Right lung (tissue), 2 donors: ENCODE measurements at regions not wholly inside any gene's neighbourhood (a gene's known extent, or its start where the extent isn't known, plus 50 kb on each side); places are given as distances from the start of the nearest gene placed in this dataset.
"Not testable (repeated sequence)": the region's sequence is repeated elsewhere in the genome, so short reads cannot be mapped to it uniquely, and the experiment has no call there.

Experiments used
- DNase-seq, 2 donors: peaks; one replicate each; pipeline ENCODE4 v3.0.0-alpha.2; 2013

- no peak for DNase-seq
Observed at GRCh38 chr4:107468812-107469211, 251.2 kb downstream of the PAPSS1 start.

- no peak for DNase-seq
Observed at GRCh38 chr4:107468156-107468555, 251.9 kb downstream of the PAPSS1 start.

- DNase-seq: no peak
Observed at GRCh38 chr4:107467461-107467860, 252.6 kb downstream of the PAPSS1 start.

GRCh38 chr4:107458194-107458593 is 261.8 kb downstream of the PAPSS1 start:
- no peak for DNase-seq

- no peak for DNase-seq
Observed at GRCh38 chr4:107453987-107454386, 266.0 kb downstream of the PAPSS1 start.

GRCh38 chr4:107452717-107453630 is 267.1 kb downstream of the PAPSS1 start:
- no peak for DNase-seq

GRCh38 chr4:107449611-107450369 is 270.2 kb downstream of the PAPSS1 start:
- DNase-seq: peak in 1 of 2 donors; percentile 2

GRCh38 chr4:107442538-107443111 is 277.4 kb downstream of the PAPSS1 start:
- peak in 1 of 2 donors; percentile 8 for DNase-seq

GRCh38 chr4:107439401-107439800 is 280.6 kb downstream of the PAPSS1 start:
- DNase-seq: peak; percentile 78 to 81

- DNase-seq: not testable (repeated sequence)
Observed at GRCh38 chr4:107436471-107436870, 283.6 kb downstream of the PAPSS1 start.

- no peak for DNase-seq
Observed at GRCh38 chr4:107432451-107432850, 287.6 kb downstream of the PAPSS1 start.

- DNase-seq: no peak
Observed at GRCh38 chr4:107423677-107424405, 296.2 kb downstream of the PAPSS1 start.

- not testable (repeated sequence) for DNase-seq
Observed at GRCh38 chr4:107419536-107419935, 300.5 kb downstream of the PAPSS1 start.

- no peak for DNase-seq
Observed at GRCh38 chr4:107419052-107419451, 301.0 kb downstream of the PAPSS1 start.

GRCh38 chr4:107415490-107415889 is 304.5 kb downstream of the PAPSS1 start:
- not testable (repeated sequence) for DNase-seq

GRCh38 chr4:107409872-107410271 is 310.2 kb downstream of the PAPSS1 start:
- DNase-seq: not testable (repeated sequence)

- DNase-seq: no peak
Observed at GRCh38 chr4:107408968-107409367, 311.1 kb downstream of the PAPSS1 start.

GRCh38 chr4:107404591-107405300 is 315.3 kb downstream of the PAPSS1 start:
- DNase-seq: no peak

- no peak for DNase-seq
Observed at GRCh38 chr4:107402291-107402690, 317.7 kb downstream of the PAPSS1 start.

GRCh38 chr4:107392951-107393350 is 327.1 kb downstream of the PAPSS1 start:
- DNase-seq: no peak

GRCh38 chr4:107392380-107392779 is 327.7 kb downstream of the PAPSS1 start:
- no peak for DNase-seq
